Islet precursor cell (in vitro differentiated cells): ENCODE measurements at regions not wholly inside any gene's neighbourhood (a gene's known extent, or its start where the extent isn't known, plus 50 kb on each side); places are given as distances from the start of the nearest gene placed in this dataset.
"Not testable (repeated sequence)": the region's sequence is repeated elsewhere in the genome, so short reads cannot be mapped to it uniquely, and the experiment has no call there.

Experiments
- DNase-seq: peaks from one replicate; pipeline ENCODE4 v3.0.0-alpha.2; 2018

GRCh38 chrX:39487969-39488330 is 609.8 kb downstream of the BCOR start:
- no peak for DNase-seq

DNA sequence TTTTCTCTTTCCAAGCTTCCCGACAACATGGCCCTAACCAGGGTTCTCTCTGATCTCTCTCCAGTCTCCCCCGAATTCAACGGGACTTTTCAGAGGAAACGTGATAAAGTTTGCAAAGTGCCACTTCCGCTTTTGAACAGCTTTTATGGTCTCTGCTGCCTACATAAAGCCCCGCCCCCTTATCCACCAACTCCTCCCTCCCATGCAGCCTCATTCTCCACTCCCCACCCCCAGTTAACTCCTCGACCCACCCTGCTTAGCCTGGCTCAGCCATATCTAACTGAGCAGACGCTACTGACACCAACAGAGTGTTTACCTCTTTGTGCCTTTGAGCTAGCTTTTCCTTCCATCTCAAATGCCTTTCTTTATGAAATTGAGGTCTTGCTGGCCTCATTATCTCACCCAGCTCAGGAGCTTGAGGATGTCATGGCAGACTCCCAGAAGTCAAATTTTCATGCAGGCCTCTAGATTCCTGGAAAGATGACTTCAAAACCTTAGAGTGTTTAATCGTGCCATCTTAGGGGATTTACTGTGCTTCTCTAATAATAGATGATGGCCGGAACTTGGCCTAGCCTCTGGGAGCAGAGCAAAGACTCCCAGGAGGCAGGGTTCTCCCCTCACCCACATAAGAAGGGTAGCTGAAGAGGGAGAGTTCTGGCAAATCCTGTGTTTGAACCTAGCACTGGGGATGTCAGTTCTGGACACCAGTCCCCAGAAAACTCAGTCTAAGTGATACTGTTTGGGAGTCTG is 606.0 kb downstream of the BCOR start:
- DNase-seq, result no peak

- DNase-seq, result no peak
Observed at GRCh38 chrX:39492497-39493162, 605.1 kb downstream of the BCOR start.

DNA sequence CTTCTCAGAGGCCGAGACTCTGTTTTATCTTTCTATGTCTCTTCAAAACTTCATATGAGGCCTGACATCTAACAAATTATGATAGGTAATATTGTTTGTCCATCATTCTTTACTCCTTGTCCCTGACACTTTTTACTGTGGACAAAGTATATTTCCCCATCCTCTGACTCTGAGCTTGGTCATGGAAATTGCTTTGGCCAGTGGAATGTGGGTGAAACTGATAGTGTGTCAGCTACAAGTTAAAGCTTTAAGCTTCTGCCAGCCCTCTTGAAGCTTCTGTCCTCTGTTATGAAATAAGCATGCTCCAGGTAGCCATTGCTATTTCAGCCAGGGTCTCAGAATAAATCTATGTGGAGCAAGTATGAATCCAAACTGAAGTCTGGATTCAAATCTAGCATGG is 604.6 kb downstream of the BCOR start:
- DNase-seq, result no peak

DNA sequence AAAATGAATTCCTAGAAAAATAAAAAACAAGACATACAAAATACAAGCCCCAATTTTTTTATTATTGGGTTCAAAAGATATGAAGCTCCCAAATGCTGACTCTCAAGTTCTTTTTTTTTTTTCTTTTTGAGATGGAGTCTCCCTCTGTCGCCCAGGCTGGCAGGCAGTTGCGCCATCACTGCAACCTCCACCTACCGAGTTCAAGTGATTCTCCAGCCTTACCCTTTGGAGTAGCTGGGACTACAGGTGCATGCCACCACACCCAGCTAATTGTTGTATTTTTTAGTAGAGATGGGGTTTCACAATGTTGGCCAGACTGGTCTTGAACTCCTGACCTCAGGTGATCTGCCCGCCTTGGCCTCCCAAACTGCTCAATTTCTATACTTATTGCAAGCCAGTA is 600.6 kb downstream of the BCOR start:
- DNase-seq, result not testable (repeated sequence)

DNA sequence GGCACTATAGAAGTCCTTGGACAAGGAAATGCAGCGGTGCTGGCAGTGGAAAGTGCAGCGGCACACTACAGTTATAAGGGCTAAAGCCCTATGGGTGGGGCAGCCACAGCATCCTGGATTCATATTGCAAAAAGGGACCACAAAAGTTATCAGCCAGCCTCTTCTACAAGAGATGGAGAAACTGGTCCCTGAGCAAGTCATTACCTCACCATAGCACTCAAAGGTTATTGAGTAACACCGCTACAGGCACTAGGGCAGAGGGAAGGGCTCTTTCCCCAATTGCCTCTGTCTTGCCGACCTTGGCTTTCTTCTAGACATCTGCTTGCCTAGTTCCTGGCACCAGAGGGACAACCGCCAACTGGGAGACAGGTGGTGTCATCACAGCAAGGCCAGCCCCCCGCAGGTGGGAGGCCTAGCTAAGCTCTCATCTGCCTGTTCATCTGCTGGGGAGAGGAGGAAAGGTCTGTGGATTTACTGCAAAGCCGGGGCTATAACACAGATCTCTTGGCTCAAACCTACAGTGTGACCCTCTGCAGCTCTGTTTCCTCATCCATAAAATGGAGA is 600.0 kb downstream of the BCOR start:
- no peak for DNase-seq

GRCh38 chrX:39499996-39500395 is 597.8 kb downstream of the BCOR start:
- DNase-seq, result no peak

- no peak for DNase-seq
Observed at GRCh38 chrX:39501822-39502221, 595.9 kb downstream of the BCOR start.

- DNase-seq, result no peak
Observed at GRCh38 chrX:39502486-39502885, 595.3 kb downstream of the BCOR start.

GRCh38 chrX:39504227-39504626 is 593.5 kb downstream of the BCOR start:
- no peak for DNase-seq

DNA sequence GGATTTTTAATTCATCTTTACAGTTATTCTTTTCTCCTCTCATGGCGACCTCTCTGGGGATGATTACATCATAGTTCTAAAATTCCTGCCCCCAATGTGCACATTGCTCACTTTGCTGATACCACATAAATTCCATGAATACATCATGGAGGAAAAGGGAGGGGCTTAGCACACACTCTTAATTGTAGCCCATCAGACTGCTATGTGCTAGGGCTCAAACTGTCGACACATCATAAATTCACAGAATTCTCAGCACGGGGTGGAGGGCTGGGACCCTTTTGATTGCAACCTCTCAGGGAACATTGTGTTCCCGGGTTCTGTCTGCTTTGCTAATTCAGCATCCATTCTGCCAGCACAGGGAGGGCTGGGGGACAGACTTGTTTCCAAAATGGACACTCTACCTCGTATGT is 592.9 kb downstream of the BCOR start:
- DNase-seq, result no peak

DNA sequence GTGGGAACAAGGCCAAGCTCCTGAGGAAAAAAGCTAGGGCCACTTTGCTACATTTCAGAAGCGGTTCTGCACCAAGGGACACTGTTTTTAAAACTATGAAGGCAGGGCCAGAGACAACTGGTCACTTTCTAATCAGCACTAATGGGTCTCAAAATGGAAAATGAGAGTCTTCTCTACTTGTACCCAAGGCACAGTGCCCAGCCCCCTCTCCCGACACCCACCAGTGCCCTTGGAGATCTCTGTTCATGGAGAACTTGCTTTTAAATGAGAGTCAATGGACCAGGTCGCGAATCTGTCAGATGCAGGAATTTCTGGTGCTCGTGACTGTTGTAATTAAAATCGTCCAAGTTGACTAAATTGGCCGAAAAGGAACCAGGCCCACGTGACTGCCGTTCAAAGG is 591.6 kb downstream of the BCOR start:
- DNase-seq, result no peak

GRCh38 chrX:39507034-39507433 is 590.7 kb downstream of the BCOR start:
- no peak for DNase-seq

DNA sequence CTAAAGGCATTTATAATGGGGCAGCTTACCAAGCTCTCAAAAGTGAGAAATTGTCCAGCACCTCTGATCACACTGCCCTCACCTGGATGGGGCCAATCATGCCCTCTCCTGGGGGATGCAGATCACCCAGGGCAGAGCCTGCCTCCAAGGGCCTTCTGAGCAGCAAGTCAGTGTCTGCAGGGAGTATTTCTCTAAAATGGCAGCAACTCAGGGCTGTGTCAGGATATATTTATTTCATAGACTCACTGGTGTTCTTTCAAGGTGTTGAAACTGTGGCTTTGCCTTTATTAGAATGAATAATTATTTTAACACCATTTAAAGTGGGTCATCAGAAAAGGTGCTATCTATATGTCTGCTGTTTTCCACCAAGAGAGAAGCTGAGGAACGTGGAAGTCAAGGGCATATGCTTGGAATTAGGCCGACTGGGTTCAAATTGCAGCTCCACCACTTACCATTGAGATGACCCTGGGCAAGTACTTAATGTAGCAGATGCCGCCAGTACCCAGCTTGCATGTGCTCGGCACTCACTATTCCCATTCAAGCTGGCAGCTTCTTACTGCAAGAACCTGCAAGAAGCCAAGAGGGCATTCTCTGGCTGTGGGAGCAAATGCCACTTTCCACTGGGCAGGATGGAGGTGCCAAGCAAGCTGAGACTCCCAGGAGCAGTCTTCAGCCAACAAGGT is 590.0 kb downstream of the BCOR start:
- no peak for DNase-seq

GRCh38 chrX:39508300-39508692 is 589.5 kb downstream of the BCOR start:
- DNase-seq, result no peak

DNA sequence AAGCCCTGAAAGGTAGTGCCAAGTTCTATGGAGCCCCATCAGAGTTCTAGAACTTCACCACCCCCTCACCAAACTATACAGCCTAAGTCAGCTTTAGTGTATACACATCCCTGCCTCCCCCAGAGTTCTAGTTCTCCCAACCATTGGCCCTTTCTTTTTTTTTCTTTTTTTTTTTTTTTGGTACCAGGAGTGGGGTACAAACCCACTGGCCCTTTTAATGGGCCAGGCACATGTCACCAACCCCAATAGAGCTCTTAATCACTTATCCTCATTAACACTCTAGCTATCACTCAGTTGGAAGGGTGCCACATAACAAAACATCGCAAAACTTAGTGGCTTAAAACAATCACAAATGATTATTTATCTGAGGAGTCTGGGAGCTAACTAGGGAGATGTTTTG is 588.6 kb downstream of the BCOR start:
- DNase-seq, result no peak

GRCh38 chrX:39513836-39514235 is 583.9 kb downstream of the BCOR start:
- DNase-seq, result no peak

DNA sequence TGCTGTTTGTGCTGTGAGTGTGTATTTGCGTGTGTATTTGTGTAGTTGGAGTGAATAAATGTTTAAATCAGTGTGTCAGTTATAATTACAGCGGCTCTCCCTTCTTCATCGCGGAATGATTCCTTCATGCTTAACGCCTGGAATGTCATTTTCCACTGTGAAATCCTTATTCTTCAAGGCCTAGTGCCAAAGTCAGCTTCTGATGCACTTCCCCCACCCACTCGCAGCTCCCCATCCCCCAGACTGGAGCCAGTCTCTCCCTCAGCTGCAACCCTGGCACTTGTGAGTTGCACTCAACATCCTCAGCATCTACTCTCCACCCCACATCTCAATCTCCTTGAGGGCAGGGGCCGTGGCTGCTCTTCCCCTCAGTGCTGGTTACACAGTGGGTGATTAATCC is 583.0 kb downstream of the BCOR start:
- DNase-seq, result no peak

DNA sequence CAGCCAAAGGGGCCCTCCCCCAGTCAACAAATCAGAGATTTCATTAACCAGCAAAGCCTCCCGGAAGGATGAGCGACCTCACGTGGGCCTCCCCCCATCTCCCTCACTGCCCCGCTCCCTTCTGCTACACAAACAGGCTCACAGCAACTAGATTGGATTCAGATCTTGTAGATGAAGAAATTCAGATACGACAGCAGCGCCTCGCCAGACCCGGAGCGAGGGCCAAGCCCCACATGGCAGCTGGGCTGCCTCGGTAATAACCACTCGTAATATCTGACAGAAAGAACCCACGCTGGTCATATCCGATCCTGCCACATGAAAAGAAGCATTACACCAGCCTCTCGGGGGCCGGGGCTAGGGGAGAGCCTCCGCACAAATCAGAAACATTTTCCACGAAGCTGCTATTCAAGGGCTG is 581.3 kb downstream of the BCOR start:
- DNase-seq, result no peak

DNA sequence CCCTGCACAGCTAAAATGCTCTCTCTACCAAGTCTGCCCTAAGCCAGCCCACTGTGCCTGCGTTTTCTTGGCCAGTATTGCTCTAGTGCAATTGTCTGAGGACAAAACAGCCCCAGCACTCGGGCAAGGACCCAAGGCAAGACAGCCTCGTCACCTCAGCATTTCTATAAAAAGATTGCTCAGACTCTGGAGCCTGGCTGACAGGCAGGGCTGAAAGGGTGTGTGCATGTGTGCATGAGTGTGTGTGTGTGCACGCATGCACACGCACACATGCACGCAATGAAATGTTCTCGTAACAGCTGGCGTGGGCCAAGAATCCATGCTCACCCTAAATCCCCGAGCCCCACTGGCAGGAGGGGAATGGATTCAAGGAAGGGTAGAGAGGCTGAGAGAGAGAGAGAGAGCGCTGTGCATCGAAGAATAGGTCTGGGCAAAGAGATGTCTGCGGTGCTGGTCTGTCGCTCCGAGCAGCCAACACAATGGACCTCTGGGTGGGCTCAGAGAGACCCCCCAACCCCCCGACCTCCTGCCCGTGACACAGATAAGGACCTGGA is 579.2 kb downstream of the BCOR start:
- no peak for DNase-seq

DNA sequence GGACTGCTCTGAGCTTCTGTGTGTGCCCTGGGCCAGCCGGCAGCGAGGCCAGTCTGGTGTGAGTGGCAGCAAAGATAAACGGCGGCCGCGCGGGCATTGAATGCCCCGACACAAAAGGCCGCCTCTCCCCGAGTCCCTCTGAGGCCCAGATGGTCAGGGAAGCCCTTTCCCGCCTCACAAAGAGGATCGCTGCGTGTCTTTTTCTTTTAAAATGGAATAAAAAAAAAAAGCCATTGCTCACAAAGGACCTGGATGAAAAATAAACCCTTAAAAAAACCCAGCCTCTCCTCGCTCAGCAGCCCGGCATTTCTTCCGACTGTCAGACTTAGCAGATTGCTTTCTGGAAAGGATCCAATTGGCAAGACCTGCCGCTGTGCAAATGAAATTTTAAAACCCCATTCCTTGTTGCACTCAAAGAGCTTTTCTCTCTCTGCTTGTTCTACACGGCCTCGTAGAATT is 578.7 kb downstream of the BCOR start:
- no peak for DNase-seq

DNA sequence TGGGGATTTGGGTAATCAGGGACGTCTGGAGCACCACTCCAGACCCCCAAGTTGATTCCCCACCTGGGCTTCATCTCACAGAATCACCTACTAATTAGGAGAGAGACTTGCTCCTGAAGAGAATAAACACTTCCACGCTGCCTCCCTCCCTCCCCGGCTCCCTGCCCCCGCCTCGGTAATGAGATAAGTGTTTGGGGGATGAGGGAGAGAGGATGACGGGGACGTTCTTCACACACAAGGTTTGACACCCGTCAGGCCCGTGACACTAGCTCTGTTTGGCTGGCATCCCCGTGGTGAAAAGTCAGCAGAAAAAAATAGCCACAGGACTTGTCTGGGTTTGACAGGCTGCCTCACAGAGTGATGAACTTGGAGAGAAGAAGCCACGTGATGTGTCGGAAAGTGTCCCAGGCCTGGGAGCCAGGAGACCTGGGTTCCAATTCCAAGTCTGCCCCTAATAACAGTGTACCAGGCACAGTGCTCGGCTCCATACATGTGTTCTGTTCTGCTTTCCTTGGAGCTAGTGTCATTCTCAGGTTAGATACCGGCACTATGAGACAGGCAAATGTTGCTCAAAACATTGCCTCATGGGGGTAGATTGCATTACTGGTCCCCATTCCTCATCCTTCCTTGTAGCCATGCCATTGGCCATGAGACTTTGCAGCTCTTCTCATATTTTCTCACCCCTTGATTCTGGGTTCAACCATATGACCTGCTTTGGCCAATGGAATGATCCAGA is 578.0 kb downstream of the BCOR start:
- DNase-seq, result no peak

DNA sequence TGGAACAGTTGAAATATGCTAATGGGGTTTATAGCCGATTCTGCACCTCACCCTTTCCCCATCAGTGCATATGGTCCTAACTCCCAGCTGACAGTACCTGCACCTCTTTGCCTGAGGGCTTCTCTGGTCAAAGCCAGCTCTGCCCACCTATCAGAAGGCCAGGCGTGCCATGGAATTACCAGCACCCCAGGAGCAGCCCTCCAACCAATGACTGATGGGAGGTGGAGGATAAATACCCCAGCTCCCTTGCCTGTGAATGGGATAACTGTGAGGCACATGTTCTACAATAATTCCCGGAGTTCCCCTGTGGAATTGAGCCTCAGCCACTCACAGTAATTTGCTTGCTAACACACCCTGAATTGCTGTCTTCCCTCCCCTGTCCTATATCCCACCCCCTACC is 572.0 kb downstream of the BCOR start:
- no peak for DNase-seq
